Neural crest cell (in vitro differentiated cells): ENCODE measurements at regions not wholly inside any gene's neighbourhood (a gene's known extent, or its start where the extent isn't known, plus 50 kb on each side); places are given as distances from the start of the nearest gene placed in this dataset.

ENCODE experiments used
- DNase-seq: peaks from one replicate; pipeline ENCODE4 v3.0.0; 2021; ENCODE audit warnings: low read depth, mixed read lengths, low spot score
- H3K27ac Mint-ChIP-seq: one replicate; pipeline ENCODE4 v1.8.0; 2021; ENCODE audit warnings: mild to moderate bottlenecking, mixed read lengths; ENCODE audit not compliant: unreplicated experiment
- H3K27me3 Mint-ChIP-seq: 2 replicates; pipeline ENCODE4 v1.8.0; 2021; ENCODE audit warnings: low read depth, mild to moderate bottlenecking, mixed read lengths
- H3K36me3 Mint-ChIP-seq: 2 replicates; pipeline ENCODE4 v1.8.0; 2021; ENCODE audit warnings: low read depth, mild to moderate bottlenecking, mixed read lengths
- H3K4me1 Mint-ChIP-seq: 2 replicates; pipeline ENCODE4 v1.8.0; 2021; ENCODE audit warnings: mixed read lengths
- H3K4me3 Mint-ChIP-seq: one replicate; pipeline ENCODE4 v1.8.0; 2021; ENCODE audit warnings: mild to moderate bottlenecking, mixed read lengths
- H3K9me3 Mint-ChIP-seq: 2 replicates; pipeline ENCODE4 v1.8.0; 2021; ENCODE audit warnings: mixed read lengths
- CTCF ChIP-seq: fragments of 200-600 bp; sonication (generic); conservative IDR thresholded peaks from 2 replicates; pipeline ENCODE4 v1.5.0; 2021; ENCODE audit warnings: antibody characterized with exemption, mild to moderate bottlenecking

- Mint-ChIP-seq H3K4me3 (no peak overlapping the region), H3K27ac (no peak overlapping the region), H3K4me1 (peaks cover 25% of the 10 kb centered on the region), H3K27me3 (no peaks in the 10 kb centered on the region), H3K36me3 (no peaks in the 10 kb centered on the region), H3K9me3 (peaks cover 3% of the 10 kb centered on the region)
- DNase-seq = no peak
- no peak for TF ChIP-seq CTCF
Observed at GRCh38 chr6:146943664-146944063, 260.6 kb upstream of the STXBP5 start.

GRCh38 chr6:146944077-146944476 lies 260.1 kb upstream of the STXBP5 start:
- H3K4me3 Mint-ChIP-seq = no peak overlapping the region
- peaks cover 3% of the 10 kb centered on the region for H3K9me3 Mint-ChIP-seq
- H3K27me3 Mint-ChIP-seq = no peaks in the 10 kb centered on the region
- H3K4me1 Mint-ChIP-seq = peaks cover 25% of the 10 kb centered on the region
- H3K27ac Mint-ChIP-seq = no peak overlapping the region
- TF ChIP-seq CTCF = no peak
- H3K36me3 Mint-ChIP-seq = no peaks in the 10 kb centered on the region
- DNase-seq = no peak

- H3K27me3 Mint-ChIP-seq = no peaks in the 10 kb centered on the region
- peaks cover 3% of the 10 kb centered on the region for H3K9me3 Mint-ChIP-seq
- H3K36me3 Mint-ChIP-seq = no peaks in the 10 kb centered on the region
- no peak for TF ChIP-seq CTCF
- no peak for DNase-seq
- H3K27ac Mint-ChIP-seq = no peak overlapping the region
- H3K4me1 Mint-ChIP-seq = peaks cover 25% of the 10 kb centered on the region
- no peak overlapping the region for H3K4me3 Mint-ChIP-seq
Observed at GRCh38 chr6:146944809-146945208, 259.4 kb upstream of the STXBP5 start.

- H3K27ac Mint-ChIP-seq = no peak overlapping the region
- TF ChIP-seq CTCF = no peak
- no peak for DNase-seq
- H3K4me1 Mint-ChIP-seq = peaks cover 25% of the 10 kb centered on the region
- H3K36me3 Mint-ChIP-seq = no peaks in the 10 kb centered on the region
- H3K4me3 Mint-ChIP-seq = no peak overlapping the region
- H3K27me3 Mint-ChIP-seq = no peaks in the 10 kb centered on the region
- H3K9me3 Mint-ChIP-seq = peaks cover 3% of the 10 kb centered on the region
Observed at GRCh38 chr6:146946559-146946958, 257.7 kb upstream of the STXBP5 start.

- peaks cover 25% of the 10 kb centered on the region for H3K4me1 Mint-ChIP-seq
- no peak overlapping the region for H3K27ac Mint-ChIP-seq
- no peaks in the 10 kb centered on the region for H3K36me3 Mint-ChIP-seq
- no peaks in the 10 kb centered on the region for H3K27me3 Mint-ChIP-seq
- TF ChIP-seq CTCF = no peak
- H3K4me3 Mint-ChIP-seq = no peak overlapping the region
- H3K9me3 Mint-ChIP-seq = peaks cover 3% of the 10 kb centered on the region
- no peak for DNase-seq
Observed at GRCh38 chr6:146948790-146949342, 255.4 kb upstream of the STXBP5 start.
